HG03064 (cell line): ENCODE measurements at regions not wholly inside any gene's neighbourhood (a gene's known extent, or its start where the extent isn't known, plus 50 kb on each side); places are given as distances from the start of the nearest gene placed in this dataset.

ENCODE experiments used
- ATAC-seq: cut with Tn5 transposase; IDR thresholded peaks from one replicate; pipeline ENCODE4 v1.9.1; 2021; ENCODE audit warnings: low read depth; ENCODE audit not compliant: unreplicated experiment

DNA sequence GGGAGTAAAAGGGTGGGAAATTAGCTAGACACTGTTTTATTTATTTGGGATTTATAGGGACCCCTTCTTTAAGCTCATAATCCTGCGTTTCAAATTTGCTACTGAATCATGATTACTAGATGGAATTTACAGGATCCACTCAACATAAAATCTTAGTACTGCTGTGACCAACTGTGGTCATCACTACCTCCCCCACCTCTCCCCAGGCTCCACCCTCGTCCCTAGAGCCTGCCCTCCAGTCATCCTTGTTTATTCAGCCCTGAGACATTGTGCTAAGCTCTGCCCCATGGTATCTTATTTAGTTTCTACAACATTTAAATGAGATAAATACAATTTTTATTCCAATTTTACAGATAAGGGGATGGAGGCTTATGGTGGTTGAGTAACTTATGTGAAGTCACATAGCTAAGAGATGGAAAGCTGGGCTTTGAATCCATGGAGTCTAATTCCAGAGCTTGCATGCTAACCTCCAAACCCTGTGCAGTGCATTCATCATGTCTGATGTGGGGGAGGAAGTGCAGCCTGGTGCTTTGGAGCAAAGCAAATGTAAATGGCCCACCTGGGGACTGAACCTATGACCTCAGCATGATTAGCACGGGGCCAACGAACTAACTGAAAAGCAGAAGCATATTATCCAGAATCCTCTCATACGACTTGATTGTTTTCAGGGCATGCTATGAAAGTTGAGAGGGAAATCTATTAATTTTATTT lies 502.4 kb downstream of the TMEM182 start:
- no peak for ATAC-seq

GRCh38 chr2:103265521-103265920 lies 503.7 kb downstream of the TMEM182 start:
- ATAC-seq = no peak

- ATAC-seq = no peak
Measured at GRCh38 chr2:103268841-103269498, 507.1 kb downstream of the TMEM182 start.

DNA sequence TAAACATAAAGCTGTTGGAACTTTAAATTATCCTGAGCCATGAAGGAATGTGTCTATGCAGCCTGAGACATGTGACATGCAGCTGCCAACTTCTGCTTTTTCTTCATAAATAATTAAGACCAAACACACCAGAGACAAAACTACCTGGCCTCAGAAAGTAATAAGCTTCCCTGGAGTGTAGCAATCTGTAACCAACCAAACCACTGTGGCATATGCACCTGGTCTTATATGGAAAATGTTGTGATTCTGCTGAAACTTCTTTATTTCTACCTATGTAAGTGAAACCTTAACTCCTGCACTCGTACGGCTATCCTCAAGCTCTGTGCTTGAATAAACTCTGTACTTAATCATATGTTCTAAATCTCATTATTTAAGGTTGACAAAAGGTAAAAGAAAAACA lies 515.0 kb downstream of the TMEM182 start:
- ATAC-seq = no peak

- ATAC-seq = no peak
Measured at GRCh38 chr2:103284750-103285149, 522.9 kb downstream of the TMEM182 start.

- no peak for ATAC-seq
Measured at GRCh38 chr2:103285354-103285753, 523.5 kb downstream of the TMEM182 start.

DNA sequence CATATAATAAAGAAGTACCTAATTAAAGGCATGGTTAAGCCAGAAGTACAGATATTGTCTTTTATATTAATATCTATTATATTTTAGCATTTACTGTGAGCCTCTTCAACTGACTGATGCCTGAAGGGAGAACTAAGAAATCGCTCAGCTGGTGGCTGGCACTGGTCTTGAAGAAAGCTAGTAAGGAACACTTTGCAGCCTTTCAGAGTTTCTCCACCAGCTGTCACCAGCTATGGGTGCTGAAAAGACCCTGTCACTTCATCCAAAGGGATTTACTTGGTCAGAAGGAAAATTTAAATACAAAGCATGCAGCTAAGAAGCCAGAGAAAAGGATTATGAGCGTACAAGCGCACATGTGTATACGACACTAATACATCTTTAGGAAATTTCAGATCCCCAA lies 525.9 kb downstream of the TMEM182 start:
- no peak for ATAC-seq

DNA sequence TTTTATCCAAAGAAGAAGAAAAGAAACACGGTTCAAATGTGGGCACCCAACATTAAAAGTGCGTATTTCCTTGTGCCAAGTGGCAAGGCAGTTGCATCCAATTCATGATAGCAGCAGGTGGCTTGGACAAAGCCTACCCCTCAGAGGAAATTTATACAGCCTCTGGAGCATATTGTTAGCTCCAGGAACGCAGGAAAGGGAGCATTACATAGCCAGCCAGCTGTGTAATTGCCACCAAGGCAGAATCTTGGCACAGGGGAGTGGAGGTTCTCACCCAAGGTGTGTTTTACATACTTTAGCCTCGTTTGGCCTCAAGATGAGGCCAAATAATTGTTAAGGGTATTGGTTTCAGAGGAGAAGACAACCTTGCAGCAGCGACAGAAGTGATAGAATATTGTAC lies 526.9 kb downstream of the TMEM182 start:
- ATAC-seq = no peak

DNA sequence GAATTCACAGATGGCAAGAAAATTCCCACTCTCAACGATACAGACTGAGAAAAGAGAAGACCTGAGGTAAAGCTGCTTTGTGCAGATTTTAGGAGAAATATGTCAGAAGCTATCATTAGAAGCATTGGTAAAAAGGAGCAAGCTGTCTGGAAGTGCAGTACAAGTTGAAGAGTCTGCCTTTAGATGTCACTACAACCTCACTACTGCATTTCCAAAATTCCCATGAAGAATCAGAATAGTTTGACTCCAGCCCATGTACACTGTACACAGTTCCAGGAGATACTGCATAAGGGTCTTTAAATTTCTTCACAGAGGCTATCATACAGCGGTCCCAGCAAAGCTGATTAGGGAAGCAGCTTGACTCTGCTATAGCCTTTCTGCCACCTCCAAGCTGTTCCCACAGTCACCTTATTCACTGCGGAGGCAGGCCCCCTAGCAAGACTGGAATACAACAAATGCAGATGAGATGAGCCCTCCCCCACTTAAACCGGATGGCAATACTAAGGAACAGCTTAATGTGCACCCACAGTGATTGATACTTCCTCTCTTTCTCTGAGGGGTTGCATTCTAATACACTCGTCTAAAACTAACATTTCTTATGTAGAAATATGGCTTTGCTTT lies 527.4 kb downstream of the TMEM182 start:
- ATAC-seq = no peak

DNA sequence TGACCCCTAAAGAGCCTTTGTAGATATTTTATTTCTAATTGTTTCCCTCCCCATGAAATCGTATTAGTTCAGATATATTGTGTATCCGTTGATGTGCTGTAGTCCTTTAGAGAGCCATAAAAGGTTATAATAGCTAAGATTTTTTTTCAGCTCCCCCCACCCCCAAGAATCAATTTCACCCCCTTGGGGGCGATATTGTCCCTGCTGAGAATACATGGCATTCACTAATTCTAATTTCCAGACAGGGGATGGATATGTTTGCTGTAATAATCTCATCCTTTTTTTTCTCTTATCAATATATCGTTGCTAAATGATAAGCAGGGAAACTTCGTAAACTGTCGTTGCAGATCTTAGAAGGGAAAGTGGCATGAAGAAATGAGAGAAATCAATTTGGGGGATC lies 530.7 kb downstream of the TMEM182 start:
- ATAC-seq = no peak

DNA sequence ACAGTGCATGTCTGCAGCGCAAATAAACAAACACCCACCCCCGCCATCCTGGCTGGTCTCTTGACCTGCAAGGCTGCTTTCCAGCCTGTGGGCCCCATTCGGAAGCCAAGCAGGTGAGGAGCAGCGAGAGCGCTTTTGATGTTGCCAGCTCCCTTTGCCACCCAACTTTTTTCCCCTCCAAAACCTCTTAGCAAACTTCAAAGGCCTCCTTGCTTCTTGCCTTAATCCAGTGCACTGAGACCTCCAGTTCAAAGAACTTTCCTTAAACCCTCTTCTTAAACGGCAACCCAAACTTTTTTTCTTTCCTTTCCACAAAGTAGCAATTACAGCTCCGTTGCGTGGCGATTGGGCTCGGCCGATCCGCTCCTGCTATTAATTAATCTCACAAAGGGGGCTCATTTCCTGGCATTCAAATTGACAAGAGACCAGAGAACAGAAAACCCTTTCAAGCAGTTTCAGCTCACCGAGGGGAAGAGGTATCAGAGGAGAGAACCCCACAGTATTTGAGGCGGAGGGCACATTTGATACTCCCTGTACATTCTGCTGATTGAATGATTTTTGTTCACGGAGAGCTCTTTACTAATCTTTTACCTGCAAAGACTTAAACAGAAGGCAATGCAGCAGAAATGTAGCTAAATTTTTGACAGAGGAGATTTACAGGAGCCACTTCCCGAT lies 531.4 kb downstream of the TMEM182 start:
- ATAC-seq = no peak

DNA sequence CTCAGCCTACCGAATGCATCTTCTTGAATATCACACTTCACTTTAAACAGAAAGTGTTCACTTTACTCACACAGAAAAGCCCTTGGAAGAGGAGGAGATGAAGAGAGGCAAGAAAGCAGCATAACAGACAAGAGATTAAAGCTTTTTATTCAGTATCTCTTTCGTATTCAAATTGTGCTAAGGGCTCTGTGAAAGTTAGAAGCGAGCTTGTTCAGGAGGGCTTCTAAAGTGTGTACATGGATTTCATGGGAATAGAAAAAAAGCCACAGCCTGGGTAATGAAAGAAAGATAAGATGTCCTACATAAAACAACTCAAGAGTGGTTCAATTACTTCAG lies 531.9 kb downstream of the TMEM182 start:
- ATAC-seq = no peak

- ATAC-seq = no peak
Measured at GRCh38 chr2:103294420-103294819, 532.6 kb downstream of the TMEM182 start.

DNA sequence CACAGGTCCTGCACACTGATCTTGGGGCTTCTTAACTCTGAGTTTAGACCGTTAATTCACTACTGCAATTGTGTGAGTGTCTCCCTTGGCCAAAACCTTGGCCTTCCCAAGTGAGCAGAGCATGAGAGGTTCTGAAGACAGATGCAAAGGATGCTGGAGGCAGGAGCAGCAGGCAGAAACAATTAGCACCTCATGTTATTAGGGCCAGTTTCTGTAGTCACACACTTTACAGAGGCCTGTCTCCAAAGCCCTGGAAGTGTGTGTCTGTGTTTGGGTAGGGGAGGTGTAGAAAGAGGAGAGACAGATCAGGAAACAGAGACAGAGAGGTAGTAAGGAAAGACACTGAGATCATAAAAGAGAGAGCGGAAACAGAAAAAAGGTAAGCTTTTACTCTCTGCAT lies 533.8 kb downstream of the TMEM182 start:
- ATAC-seq = no peak

DNA sequence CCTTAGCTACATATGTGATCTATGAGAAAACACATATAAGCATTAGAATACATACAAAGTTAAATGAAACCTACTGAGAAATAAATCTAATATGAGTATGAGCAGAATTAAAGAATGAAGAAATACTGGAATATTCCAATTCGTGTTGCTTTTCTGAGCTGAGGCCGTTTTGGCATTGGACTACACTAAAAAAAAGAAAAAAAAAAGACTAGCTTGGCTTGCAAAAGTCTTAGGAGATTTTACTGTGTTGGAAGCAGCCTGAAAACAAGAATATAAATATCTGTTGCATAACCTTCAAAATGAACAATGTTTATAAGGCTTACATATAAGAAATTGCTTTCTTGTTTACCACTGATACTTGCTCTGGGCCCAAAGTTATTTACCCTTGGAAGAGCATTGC lies 562.8 kb downstream of the TMEM182 start:
- ATAC-seq = no peak

DNA sequence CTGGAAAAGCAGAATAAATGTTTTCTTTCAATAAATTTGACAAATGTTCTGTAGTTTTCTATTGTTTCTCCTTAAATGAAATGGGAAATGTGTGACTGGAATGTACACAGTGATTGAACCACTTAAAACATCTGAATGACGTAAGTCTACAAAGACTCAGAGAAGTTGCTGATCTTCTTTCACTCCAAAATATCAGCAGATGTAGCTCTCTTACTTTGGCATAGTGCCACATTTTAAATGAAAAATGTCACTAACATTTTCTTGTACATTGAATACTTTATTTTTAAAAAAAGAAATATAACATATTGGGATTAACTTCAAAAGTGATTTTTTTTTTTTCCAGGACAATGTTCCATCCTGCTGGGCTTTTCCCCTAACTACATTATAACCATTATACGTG lies 565.6 kb downstream of the TMEM182 start:
- ATAC-seq = no peak

GRCh38 chr2:103327966-103328365 lies 566.1 kb downstream of the TMEM182 start:
- ATAC-seq = no peak

DNA sequence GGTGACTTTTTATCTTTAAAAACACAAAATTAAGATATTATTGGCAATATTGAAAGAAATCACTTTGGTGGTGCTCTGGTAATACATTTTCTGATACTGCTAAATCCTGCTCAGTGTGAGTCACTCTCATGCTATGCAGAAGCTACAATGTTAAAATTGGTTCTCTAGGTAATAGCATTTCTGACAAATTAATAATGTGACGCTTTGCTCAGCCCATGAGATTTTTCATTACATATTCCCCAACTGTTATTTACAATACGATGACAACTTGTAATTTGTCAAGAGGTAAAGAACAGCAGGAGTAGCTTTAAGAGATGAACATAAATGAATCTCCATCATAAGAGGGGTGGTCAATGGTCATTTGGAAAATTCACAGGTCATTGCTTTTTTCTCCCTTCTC lies 573.6 kb downstream of the TMEM182 start:
- no peak for ATAC-seq

DNA sequence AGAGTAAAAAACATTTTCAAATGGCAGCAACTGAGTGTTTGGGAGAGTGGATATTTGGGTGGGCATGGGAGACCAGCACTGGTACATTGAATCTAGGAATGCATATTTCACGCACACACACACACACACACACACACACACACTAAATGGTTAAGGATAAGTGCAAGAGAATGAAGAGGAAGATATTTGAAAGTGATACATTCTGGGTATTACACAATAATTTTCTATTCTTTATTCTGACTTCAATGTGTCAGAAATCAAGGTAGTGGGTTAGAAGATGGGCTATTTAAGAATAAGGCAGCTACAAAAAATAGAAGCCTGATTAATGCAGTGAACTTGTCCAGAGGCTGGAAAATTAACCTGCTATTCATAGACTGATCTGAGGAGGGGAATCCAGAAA lies 577.0 kb downstream of the TMEM182 start:
- no peak for ATAC-seq

DNA sequence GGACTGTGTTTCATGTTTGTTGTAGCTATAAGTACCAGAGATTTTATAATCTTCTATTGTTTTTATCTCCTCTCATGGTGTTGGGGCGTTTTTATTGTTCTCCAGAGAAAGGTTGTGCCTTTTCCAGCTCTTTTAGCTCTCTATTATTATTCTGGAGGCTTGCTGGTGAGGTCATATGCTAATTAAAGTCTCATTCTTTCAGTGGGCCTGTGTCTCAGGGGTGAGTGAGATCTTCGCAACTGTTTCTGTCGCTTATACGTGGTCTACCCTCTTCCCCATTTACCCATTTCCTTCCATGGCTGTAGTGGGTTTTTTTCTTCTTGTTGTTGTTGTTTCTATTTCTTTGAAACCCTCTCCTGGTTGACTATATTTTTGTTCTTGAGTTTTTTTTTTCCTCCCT lies 584.9 kb downstream of the TMEM182 start:
- ATAC-seq = no peak

DNA sequence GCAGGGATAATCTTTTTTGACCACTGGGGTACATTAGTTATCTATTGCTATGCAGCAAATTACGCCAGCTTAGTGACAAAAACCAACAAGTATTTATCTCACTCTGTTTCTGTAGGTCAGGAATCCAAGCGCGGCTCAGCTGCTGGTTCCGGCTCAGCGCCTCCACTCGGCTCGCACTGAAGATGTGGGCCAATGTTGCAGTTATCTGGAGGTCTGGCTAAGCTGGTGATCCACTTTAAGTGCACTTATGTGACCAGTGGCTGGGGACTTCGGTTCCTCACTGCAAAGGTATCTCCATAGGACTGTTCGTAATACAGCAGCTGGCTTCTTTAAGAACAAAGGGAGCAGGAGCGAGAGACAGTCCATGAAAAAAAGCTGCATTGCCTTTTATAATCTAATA lies 591.9 kb downstream of the TMEM182 start:
- no peak for ATAC-seq

- no peak for ATAC-seq
Measured at GRCh38 chr2:103355287-103355686, 593.5 kb downstream of the TMEM182 start.
